ENCODE measurements at regions not wholly inside any gene's neighbourhood (a gene's known extent, or its start where the extent isn't known, plus 50 kb on each side); places are given as distances from the start of the nearest gene placed in this dataset.

DNA sequence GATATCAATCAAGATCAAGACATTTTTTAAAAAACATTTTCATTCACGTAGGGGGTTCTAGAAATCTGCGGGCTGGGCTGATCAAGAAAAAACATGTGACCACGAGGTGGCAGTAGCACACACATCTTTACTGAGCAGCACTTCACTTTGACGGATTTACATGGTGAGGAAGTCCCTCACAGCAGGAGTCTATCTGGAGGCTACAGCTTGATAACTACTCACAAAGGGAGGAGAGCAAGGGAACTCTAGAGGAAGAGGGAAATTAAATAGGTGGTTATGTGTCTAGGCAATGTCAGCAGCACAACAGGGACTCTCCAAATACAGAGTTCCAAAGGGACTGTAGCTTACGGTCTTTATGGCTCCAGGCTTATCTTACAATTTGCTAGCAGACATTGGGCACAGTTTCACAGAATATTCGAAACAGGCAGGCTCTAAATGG is 248.1 kb downstream of the DPY19L2 start:
- DNase-seq (ENCODE audit: extremely low spot score): peak; percentile 73
- CTCF ChIA-PET: interaction anchor here (0.9 to 1.3 kb wide), 2 partner anchors 38 to 1275 kb away, joined by 3 to 4 read pairs; no protein-coding TSS in a partner anchor
- TF ChIP-seq ELF4 (IDR thresholded peaks at IDR 0.05) (no peak), CTBP1 (IDR thresholded peaks at IDR 0.05; ENCODE audit: borderline replicate concordance) (peak; percentile 37; the same call in 1 of the 2 replicates), SUZ12 (IDR thresholded peaks at IDR 0.05) (no peak)
- TF ChIP-seq, protein P1, sequence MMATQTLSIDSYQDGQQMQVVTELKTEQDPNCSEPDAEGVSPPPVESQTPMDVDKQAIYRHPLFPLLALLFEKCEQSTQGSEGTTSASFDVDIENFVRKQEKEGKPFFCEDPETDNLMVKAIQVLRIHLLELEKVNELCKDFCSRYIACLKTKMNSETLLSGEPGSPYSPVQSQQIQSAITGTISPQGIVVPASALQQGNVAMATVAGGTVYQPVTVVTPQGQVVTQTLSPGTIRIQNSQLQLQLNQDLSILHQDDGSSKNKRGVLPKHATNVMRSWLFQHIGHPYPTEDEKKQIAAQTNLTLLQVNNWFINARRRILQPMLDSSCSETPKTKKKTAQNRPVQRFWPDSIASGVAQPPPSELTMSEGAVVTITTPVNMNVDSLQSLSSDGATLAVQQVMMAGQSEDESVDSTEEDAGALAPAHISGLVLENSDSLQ (IDR thresholded peaks at IDR 0.05): peak; percentile 89
- POLR2A ChIA-PET: no interaction called here

DNA sequence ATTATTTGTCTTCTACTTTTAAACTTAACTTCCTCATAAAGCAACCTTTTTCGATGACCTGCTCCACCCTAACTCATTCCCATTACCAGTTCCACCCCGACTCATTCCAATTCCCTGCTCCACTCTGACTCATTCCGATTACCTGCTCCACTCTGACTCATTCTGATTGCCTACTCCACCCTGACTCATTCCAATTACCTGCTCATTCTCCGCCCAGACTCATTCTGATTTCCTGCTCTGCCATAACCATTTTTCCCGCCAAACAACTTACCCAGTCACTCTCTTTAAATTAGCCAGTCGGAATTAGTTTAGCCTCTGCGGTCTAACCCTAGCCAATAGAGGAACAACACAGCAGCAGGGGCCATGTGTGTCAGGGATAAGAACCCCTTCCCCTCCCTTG is 249.1 kb downstream of the DPY19L2 start:
- ChIA-PET POLR2A (no interaction called here), CTCF (no interaction called here)
- TF ChIP-seq HDGF (IDR thresholded peaks at IDR 0.05; ENCODE audit: borderline replicate concordance) (no peak), FOXK2 (IDR thresholded peaks at IDR 0.05) (no peak), ZNF384 (IDR thresholded peaks at IDR 0.05) (no peak), FOXM1 (IDR thresholded peaks at IDR 0.05; ENCODE audit: borderline replicate concordance) (no peak), L3MBTL2 (conservative IDR thresholded peaks at IDR 0.05) (no peak), ELF4 (IDR thresholded peaks at IDR 0.05) (no peak), SP1 (IDR thresholded peaks at IDR 0.05) (no peak), BHLHE40 (IDR thresholded peaks at IDR 0.05; ENCODE audit: borderline replicate concordance) (no peak), TARDBP (IDR thresholded peaks at IDR 0.05) (no peak), LEF1 (IDR thresholded peaks at IDR 0.05; ENCODE audit: borderline replicate concordance) (no peak), CTBP1 (IDR thresholded peaks at IDR 0.05; ENCODE audit: borderline replicate concordance) (no peak)
- TF ChIP-seq, protein P1 (IDR thresholded peaks at IDR 0.05): no peak
- DNase-seq (ENCODE audit: extremely low spot score): no peak

DNA sequence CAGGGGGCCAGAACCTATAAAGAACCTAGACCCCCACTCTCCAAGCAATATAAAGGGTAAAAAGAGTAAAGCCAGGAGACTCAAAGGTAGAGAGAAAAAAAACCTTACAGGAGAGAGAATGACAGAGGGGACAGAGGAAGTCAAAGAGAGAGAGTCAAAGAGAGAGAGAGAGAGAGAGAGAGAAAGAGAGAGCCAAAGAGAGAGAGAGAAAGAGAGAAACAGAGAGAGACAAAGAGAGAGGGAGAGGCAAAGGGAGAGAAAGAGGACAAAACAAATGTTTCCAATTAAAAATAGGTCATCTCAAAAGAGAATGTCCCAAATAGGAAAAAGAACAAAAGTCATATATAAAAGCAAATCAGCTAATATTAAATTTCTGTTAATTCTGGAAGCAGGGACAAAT is 251.5 kb downstream of the DPY19L2 start:
- ChIA-PET POLR2A (no interaction called here), CTCF (interaction anchor here (1.4 kb wide), 1 partner anchor 385 kb away, joined by 3 read pairs; no protein-coding TSS in a partner anchor)
- TF ChIP-seq ELF4 (IDR thresholded peaks at IDR 0.05) (no peak), ZNF384 (IDR thresholded peaks at IDR 0.05) (no peak), NFRKB (IDR thresholded peaks at IDR 0.05) (no peak), BHLHE40 (IDR thresholded peaks at IDR 0.05; ENCODE audit: borderline replicate concordance) (no peak), CTBP1 (IDR thresholded peaks at IDR 0.05; ENCODE audit: borderline replicate concordance) (no peak), LEF1 (IDR thresholded peaks at IDR 0.05; ENCODE audit: borderline replicate concordance) (no peak)
- TF ChIP-seq, protein P1 (IDR thresholded peaks at IDR 0.05): no peak

DNA sequence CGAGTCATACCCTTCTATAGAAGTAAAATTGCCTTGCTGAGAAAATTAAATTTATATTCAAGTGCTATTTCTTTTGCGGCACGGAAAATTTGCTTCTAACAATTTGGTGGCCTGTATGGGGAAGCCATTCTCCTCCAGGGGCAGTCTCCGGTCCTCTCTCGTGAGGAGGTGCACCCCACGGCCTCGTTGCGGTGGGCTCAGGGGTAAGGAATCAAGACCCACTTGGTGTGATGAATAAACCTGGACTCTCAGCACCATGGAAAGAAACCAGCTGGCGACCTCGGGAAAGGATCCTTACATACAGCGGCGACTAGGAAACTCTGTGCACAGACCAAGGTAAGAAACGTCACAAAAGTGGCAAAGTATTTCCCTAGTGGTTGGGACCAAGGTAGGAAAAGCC is 252.9 kb downstream of the DPY19L2 start:
- no peak for TF ChIP-seq FOXM1 (IDR thresholded peaks at IDR 0.05; ENCODE audit: borderline replicate concordance)
- no peak for TF ChIP-seq ELF4 (IDR thresholded peaks at IDR 0.05)
- TF ChIP-seq SUZ12 (IDR thresholded peaks at IDR 0.05): no peak
- TF ChIP-seq NFRKB (IDR thresholded peaks at IDR 0.05): no peak
- no peak for TF ChIP-seq FOXA1 (IDR thresholded peaks at IDR 0.05)
- TF ChIP-seq, protein P1 (IDR thresholded peaks at IDR 0.05): no peak
- no peak for TF ChIP-seq SP1 (IDR thresholded peaks at IDR 0.05)
- TF ChIP-seq ZNF384 (IDR thresholded peaks at IDR 0.05): no peak
- TF ChIP-seq BHLHE40 (IDR thresholded peaks at IDR 0.05; ENCODE audit: borderline replicate concordance): no peak
- CTCF ChIA-PET: no interaction called here
- POLR2A ChIA-PET: no interaction called here
- no peak for DNase-seq (ENCODE audit: extremely low spot score)

More for the DNA sequence above, 251.5 kb downstream of the DPY19L2 start:
- DNase-seq (ENCODE audit: extremely low spot score): no peak

DNA sequence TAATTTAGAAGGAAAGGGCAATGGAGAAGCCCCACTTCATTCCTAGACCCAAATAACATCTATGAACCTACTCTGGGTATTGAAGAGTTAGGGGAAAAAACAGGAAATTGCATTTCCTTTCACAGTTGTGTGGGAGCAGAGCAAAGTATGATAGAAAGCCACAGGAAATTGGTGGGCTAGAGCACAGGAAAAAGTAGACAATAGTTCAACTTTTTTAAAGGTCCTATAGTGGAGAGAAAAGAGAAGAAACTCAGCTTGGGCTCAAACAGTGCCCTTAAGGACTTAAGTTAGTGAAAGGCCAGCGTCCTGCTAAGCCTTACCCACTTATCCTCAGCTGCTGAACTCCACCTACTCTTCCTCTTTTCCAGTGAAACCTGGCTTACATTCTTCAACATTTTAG is 258.1 kb downstream of the DPY19L2 start:
- DNase-seq (ENCODE audit: extremely low spot score): no peak
- ChIA-PET POLR2A (no interaction called here), CTCF (no interaction called here)
- TF ChIP-seq FOXA1 (IDR thresholded peaks at IDR 0.05) (no peak), LEF1 (IDR thresholded peaks at IDR 0.05; ENCODE audit: borderline replicate concordance) (no peak), HDGF (IDR thresholded peaks at IDR 0.05; ENCODE audit: borderline replicate concordance) (no peak)

DNA sequence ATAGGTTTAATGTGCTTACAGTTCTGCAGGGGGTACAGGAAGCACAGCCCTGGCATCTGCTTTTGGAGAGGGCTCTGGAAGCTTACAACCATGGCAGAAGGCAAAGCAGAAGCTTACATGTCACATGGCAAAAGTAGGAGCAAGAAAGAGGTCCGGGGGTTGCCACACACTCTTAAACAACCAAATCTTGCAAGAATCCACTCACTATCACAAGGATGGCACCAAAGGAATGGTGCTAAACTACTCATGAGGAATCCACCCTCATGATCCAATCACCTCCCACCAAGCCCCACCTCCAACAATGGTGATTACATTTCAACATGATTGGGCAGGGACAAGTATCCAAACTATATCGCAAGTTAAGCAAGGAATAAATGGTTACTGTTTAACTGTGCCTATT is 255.8 kb upstream of the AVPR1A start:
- POLR2A ChIA-PET: no interaction called here
- TF ChIP-seq TARDBP (IDR thresholded peaks at IDR 0.05) (no peak), FOXK2 (IDR thresholded peaks at IDR 0.05) (no peak), SUZ12 (IDR thresholded peaks at IDR 0.05) (no peak), FOXA1 (IDR thresholded peaks at IDR 0.05) (no peak), ELF4 (IDR thresholded peaks at IDR 0.05) (no peak), LEF1 (IDR thresholded peaks at IDR 0.05; ENCODE audit: borderline replicate concordance) (no peak), CTBP1 (IDR thresholded peaks at IDR 0.05; ENCODE audit: borderline replicate concordance) (no peak), ARNT (IDR thresholded peaks at IDR 0.05) (no peak), FOXM1 (IDR thresholded peaks at IDR 0.05; ENCODE audit: borderline replicate concordance) (no peak), SP1 (IDR thresholded peaks at IDR 0.05) (no peak), NFRKB (IDR thresholded peaks at IDR 0.05) (no peak), HDGF (IDR thresholded peaks at IDR 0.05; ENCODE audit: borderline replicate concordance) (no peak), BHLHE40 (IDR thresholded peaks at IDR 0.05; ENCODE audit: borderline replicate concordance) (no peak)
- DNase-seq (ENCODE audit: extremely low spot score): no peak
- CTCF ChIA-PET: no interaction called here
